Esophagus squamous epithelium (tissue), 4 donors: ENCODE measurements at regions not wholly inside any gene's neighbourhood (a gene's known extent, or its start where the extent isn't known, plus 50 kb on each side); places are given as distances from the start of the nearest gene placed in this dataset.

Source experiments
- CTCF ChIP-seq, 6 experiments: fragments of 450-650 bp in 4 of 6; fragments of 200-600 bp in 2 of 6; sonication (generic) in 2 of 6; IDR thresholded peaks; one replicate each; pipeline ENCODE4 v1.5.1; 2016 to 2019; ENCODE audit warnings: antibody characterized with exemption in 6 of 6, mild to moderate bottlenecking in 4 of 6, moderate library complexity in 4 of 6
- POLR2A ChIP-seq, 4 donors: fragments of 450-650 bp; IDR thresholded peaks; one replicate each; pipeline ENCODE4 v1.6.1; 2017; ENCODE audit warnings: antibody characterized with exemption in 4 of 4, mild to moderate bottlenecking in 4 of 4, moderate library complexity in 3 of 4

- TF ChIP-seq CTCF (IDR thresholded peaks at IDR 0.05) (no peak), POLR2A (IDR thresholded peaks at IDR 0.05) (no peak)
These were observed 1859.7 kb upstream of the CELF4 start for GRCh38 chr18:39425172-39425850.
